ENCODE measurements at regions not wholly inside any gene's neighbourhood (a gene's known extent, or its start where the extent isn't known, plus 50 kb on each side); places are given as distances from the start of the nearest gene placed in this dataset.

- H3K27ac Mint-ChIP-seq = no peak overlapping the region
- H3K4me3 Mint-ChIP-seq = no peak overlapping the region
- DNase-seq = no peak
- POLR2A ChIA-PET = no interaction called here
- H3K27me3 Mint-ChIP-seq = peaks cover 36 to 55% of the 10 kb centered on the region in 2 donors
- Histone ChIP-seq H3K27ac (ENCODE audit: low read depth, low read length) (no peak overlapping the region), H3K9me3 (ENCODE audit: low read length) (no peaks in the 10 kb centered on the region), H3K4me3 (ENCODE audit: low read length) (no peak overlapping the region), H3K36me3 (ENCODE audit: insufficient read depth, low read length) (no peaks in the 10 kb centered on the region), H3K27me3 (ENCODE audit: insufficient read depth, low read length, poor library complexity, severe bottlenecking) (peaks cover 5% of the 10 kb centered on the region), H3K4me1 (ENCODE audit: insufficient read depth, low read length) (no peaks in the 10 kb centered on the region)
- H3K36me3 Mint-ChIP-seq = no peaks in the 10 kb centered on the region
- H3K4me1 Mint-ChIP-seq = peaks cover 0 to 11% (median 2%) of the 10 kb centered on the region in 3 donors
- no peaks in the 10 kb centered on the region for H3K9me3 Mint-ChIP-seq
- CTCF ChIA-PET = interaction anchor here (0.7 to 1.1 kb wide), 2 partner anchors 24 to 246 kb away, joined by 3 read pairs; no protein-coding TSS in a partner anchor
These were observed 143.3 kb downstream of the SMAD6 start for GRCh38 chr15:66845266-66845785.

GRCh38 chr15:66846031-66846430, 144.0 kb downstream of the SMAD6 start:
- CTCF ChIA-PET = interaction anchor here (1.2 kb wide), 1 partner anchor 8 kb away, joined by 4 read pairs; no protein-coding TSS in a partner anchor
- Mint-ChIP-seq H3K4me3 (no peak overlapping the region), H3K4me1 (peaks cover 2 to 13% (median 3%) of the 10 kb centered on the region in 3 donors), H3K36me3 (no peaks in the 10 kb centered on the region), H3K27me3 (peaks cover 32 to 55% of the 10 kb centered on the region in 2 donors), H3K27ac (peak overlapping the region in 1 of 8 donors; percentile 16), H3K9me3 (no peaks in the 10 kb centered on the region)
- Histone ChIP-seq H3K9me3 (ENCODE audit: low read length) (no peaks in the 10 kb centered on the region), H3K4me1 (ENCODE audit: insufficient read depth, low read length) (no peaks in the 10 kb centered on the region), H3K27ac (ENCODE audit: low read depth, low read length) (no peak overlapping the region), H3K36me3 (ENCODE audit: insufficient read depth, low read length) (no peaks in the 10 kb centered on the region), H3K4me3 (ENCODE audit: low read length) (no peak overlapping the region), H3K27me3 (ENCODE audit: insufficient read depth, low read length, poor library complexity, severe bottlenecking) (peaks cover 5% of the 10 kb centered on the region)
- POLR2A ChIA-PET = no interaction called here
- DNase-seq = no peak

- Mint-ChIP-seq H3K4me1 (peaks cover 7 to 19% (median 10%) of the 10 kb centered on the region in 3 donors), H3K36me3 (no peaks in the 10 kb centered on the region), H3K27me3 (peaks cover 31 to 55% of the 10 kb centered on the region in 2 donors), H3K27ac (peak overlapping the region in 1 of 8 donors; percentile 70), H3K4me3 (no peak overlapping the region), H3K9me3 (no peaks in the 10 kb centered on the region)
- Histone ChIP-seq H3K9me3 (ENCODE audit: low read length) (no peaks in the 10 kb centered on the region), H3K36me3 (ENCODE audit: insufficient read depth, low read length) (no peaks in the 10 kb centered on the region), H3K27ac (ENCODE audit: low read depth, low read length) (no peak overlapping the region), H3K27me3 (ENCODE audit: insufficient read depth, low read length, poor library complexity, severe bottlenecking) (peaks cover 5% of the 10 kb centered on the region), H3K4me3 (ENCODE audit: low read length) (no peak overlapping the region), H3K4me1 (ENCODE audit: insufficient read depth, low read length) (no peaks in the 10 kb centered on the region)
- no peak for DNase-seq
- ChIA-PET CTCF (interaction anchor here (1.2 to 1.5 kb wide), 2 partner anchors 9 to 11 kb away, joined by 4 to 5 read pairs; no protein-coding TSS in a partner anchor), POLR2A (no interaction called here)
These were observed 144.8 kb downstream of the SMAD6 start for GRCh38 chr15:66846811-66847210.

- CTCF ChIA-PET = interaction anchor here (1.5 kb wide), 1 partner anchor 12 kb away, joined by 5 read pairs; no protein-coding TSS in a partner anchor
- no peaks in the 10 kb centered on the region for H3K9me3 ChIP-seq (ENCODE audit: low read length)
- POLR2A ChIA-PET = no interaction called here
- Mint-ChIP-seq H3K4me3 (no peak overlapping the region), H3K9me3 (no peaks in the 10 kb centered on the region), H3K4me1 (peaks cover 8 to 17% (median 11%) of the 10 kb centered on the region in 3 donors), H3K27ac (no peak overlapping the region), H3K36me3 (no peaks in the 10 kb centered on the region), H3K27me3 (peaks cover 29 to 53% of the 10 kb centered on the region in 2 donors)
- H3K27me3 ChIP-seq (ENCODE audit: insufficient read depth, low read length, poor library complexity, severe bottlenecking) = peaks cover 5% of the 10 kb centered on the region
- no peaks in the 10 kb centered on the region for H3K36me3 ChIP-seq (ENCODE audit: insufficient read depth, low read length)
- no peaks in the 10 kb centered on the region for H3K4me1 ChIP-seq (ENCODE audit: insufficient read depth, low read length)
- no peak overlapping the region for H3K27ac ChIP-seq (ENCODE audit: low read depth, low read length)
- H3K4me3 ChIP-seq (ENCODE audit: low read length) = no peak overlapping the region
- no peak for DNase-seq
These were observed 145.5 kb downstream of the SMAD6 start for GRCh38 chr15:66847565-66847991.

- no peaks in the 10 kb centered on the region for H3K9me3 Mint-ChIP-seq
- Histone ChIP-seq H3K4me3 (ENCODE audit: low read length) (no peak overlapping the region), H3K9me3 (ENCODE audit: low read length) (no peaks in the 10 kb centered on the region), H3K27ac (ENCODE audit: low read depth, low read length) (no peak overlapping the region), H3K4me1 (ENCODE audit: insufficient read depth, low read length) (no peaks in the 10 kb centered on the region), H3K36me3 (ENCODE audit: insufficient read depth, low read length) (no peaks in the 10 kb centered on the region), H3K27me3 (ENCODE audit: insufficient read depth, low read length, poor library complexity, severe bottlenecking) (peaks cover 5% of the 10 kb centered on the region)
- CTCF ChIA-PET = interaction anchor here (1.5 kb wide), 1 partner anchor 12 kb away, joined by 5 read pairs; no protein-coding TSS in a partner anchor
- H3K27me3 Mint-ChIP-seq = peaks cover 26 to 50% of the 10 kb centered on the region in 2 donors
- DNase-seq = no peak
- POLR2A ChIA-PET = no interaction called here
- H3K4me3 Mint-ChIP-seq = no peak overlapping the region
- H3K36me3 Mint-ChIP-seq = no peaks in the 10 kb centered on the region
- no peak overlapping the region for H3K27ac Mint-ChIP-seq
- peaks cover 6 to 14% (median 11%) of the 10 kb centered on the region in 3 donors for H3K4me1 Mint-ChIP-seq
These were observed 146.1 kb downstream of the SMAD6 start for GRCh38 chr15:66848116-66848515.

- H3K4me1 Mint-ChIP-seq = peaks cover 6 to 11% (median 11%) of the 10 kb centered on the region in 3 donors
- no peak overlapping the region for H3K27ac ChIP-seq (ENCODE audit: low read depth, low read length)
- no peaks in the 10 kb centered on the region for H3K36me3 Mint-ChIP-seq
- ChIA-PET CTCF (no interaction called here), POLR2A (no interaction called here)
- H3K27ac Mint-ChIP-seq = no peak overlapping the region
- H3K27me3 ChIP-seq (ENCODE audit: insufficient read depth, low read length, poor library complexity, severe bottlenecking) = peaks cover 4% of the 10 kb centered on the region
- H3K27me3 Mint-ChIP-seq = peaks cover 21 to 42% of the 10 kb centered on the region in 2 donors
- no peaks in the 10 kb centered on the region for H3K36me3 ChIP-seq (ENCODE audit: insufficient read depth, low read length)
- H3K4me1 ChIP-seq (ENCODE audit: insufficient read depth, low read length) = no peaks in the 10 kb centered on the region
- no peaks in the 10 kb centered on the region for H3K9me3 ChIP-seq (ENCODE audit: low read length)
- H3K4me3 ChIP-seq (ENCODE audit: low read length) = no peak overlapping the region
- H3K4me3 Mint-ChIP-seq = no peak overlapping the region
- no peak for DNase-seq
- no peaks in the 10 kb centered on the region for H3K9me3 Mint-ChIP-seq
These were observed 146.8 kb downstream of the SMAD6 start for GRCh38 chr15:66848686-66849392.

GRCh38 chr15:66849393-66849745, 147.3 kb downstream of the SMAD6 start:
- Histone ChIP-seq H3K9me3 (ENCODE audit: low read length) (no peaks in the 10 kb centered on the region), H3K4me3 (ENCODE audit: low read length) (no peak overlapping the region), H3K27ac (ENCODE audit: low read depth, low read length) (no peak overlapping the region), H3K27me3 (ENCODE audit: insufficient read depth, low read length, poor library complexity, severe bottlenecking) (no peaks in the 10 kb centered on the region), H3K36me3 (ENCODE audit: insufficient read depth, low read length) (no peaks in the 10 kb centered on the region), H3K4me1 (ENCODE audit: insufficient read depth, low read length) (no peaks in the 10 kb centered on the region)
- Mint-ChIP-seq H3K4me1 (peaks cover 6 to 11% (median 11%) of the 10 kb centered on the region in 3 donors), H3K4me3 (no peak overlapping the region), H3K27me3 (peaks cover 17 to 42% of the 10 kb centered on the region in 2 donors), H3K9me3 (no peaks in the 10 kb centered on the region), H3K36me3 (no peaks in the 10 kb centered on the region), H3K27ac (peak overlapping the region in 1 of 8 donors; percentile 59)
- ChIA-PET CTCF (no interaction called here), POLR2A (no interaction called here)
- no peak for DNase-seq

GRCh38 chr15:66849746-66850077, 147.7 kb downstream of the SMAD6 start:
- H3K27ac ChIP-seq (ENCODE audit: low read depth, low read length) = no peak overlapping the region
- no peaks in the 10 kb centered on the region for H3K27me3 ChIP-seq (ENCODE audit: insufficient read depth, low read length, poor library complexity, severe bottlenecking)
- Mint-ChIP-seq H3K4me3 (no peak overlapping the region), H3K9me3 (no peaks in the 10 kb centered on the region), H3K27ac (no peak overlapping the region), H3K36me3 (no peaks in the 10 kb centered on the region), H3K27me3 (peaks cover 14 to 40% of the 10 kb centered on the region in 2 donors), H3K4me1 (peaks cover 6 to 11% (median 11%) of the 10 kb centered on the region in 3 donors)
- no peaks in the 10 kb centered on the region for H3K9me3 ChIP-seq (ENCODE audit: low read length)
- no peak for DNase-seq
- ChIA-PET CTCF (no interaction called here), POLR2A (no interaction called here)
- H3K4me3 ChIP-seq (ENCODE audit: low read length) = no peak overlapping the region
- H3K4me1 ChIP-seq (ENCODE audit: insufficient read depth, low read length) = no peaks in the 10 kb centered on the region
- no peaks in the 10 kb centered on the region for H3K36me3 ChIP-seq (ENCODE audit: insufficient read depth, low read length)
